Erythroblast (primary cell): ENCODE measurements at regions not wholly inside any gene's neighbourhood (a gene's known extent, or its start where the extent isn't known, plus 50 kb on each side); places are given as distances from the start of the nearest gene placed in this dataset.

Experiments
- GATA1 ChIP-seq: IDR thresholded peaks from 2 replicates; pipeline ENCODE4 v1.6.1; 2011; ENCODE audit warnings: low read depth, mild to moderate bottlenecking, control low read depth, low read length, moderate library complexity
- POLR2A ChIP-seq: IDR thresholded peaks from 2 replicates; pipeline ENCODE4 v1.6.1; 2011; ENCODE audit warnings: mild to moderate bottlenecking, low read length

GRCh38 chr6:47130086-47130485 lies 88.0 kb upstream of the ADGRF1 start:
- no peak for TF ChIP-seq POLR2A
- TF ChIP-seq GATA1 = no peak
